ENCODE measurements at regions not wholly inside any gene's neighbourhood (a gene's known extent, or its start where the extent isn't known, plus 50 kb on each side); places are given as distances from the start of the nearest gene placed in this dataset.

- TF ChIP-seq, protein P1, sequence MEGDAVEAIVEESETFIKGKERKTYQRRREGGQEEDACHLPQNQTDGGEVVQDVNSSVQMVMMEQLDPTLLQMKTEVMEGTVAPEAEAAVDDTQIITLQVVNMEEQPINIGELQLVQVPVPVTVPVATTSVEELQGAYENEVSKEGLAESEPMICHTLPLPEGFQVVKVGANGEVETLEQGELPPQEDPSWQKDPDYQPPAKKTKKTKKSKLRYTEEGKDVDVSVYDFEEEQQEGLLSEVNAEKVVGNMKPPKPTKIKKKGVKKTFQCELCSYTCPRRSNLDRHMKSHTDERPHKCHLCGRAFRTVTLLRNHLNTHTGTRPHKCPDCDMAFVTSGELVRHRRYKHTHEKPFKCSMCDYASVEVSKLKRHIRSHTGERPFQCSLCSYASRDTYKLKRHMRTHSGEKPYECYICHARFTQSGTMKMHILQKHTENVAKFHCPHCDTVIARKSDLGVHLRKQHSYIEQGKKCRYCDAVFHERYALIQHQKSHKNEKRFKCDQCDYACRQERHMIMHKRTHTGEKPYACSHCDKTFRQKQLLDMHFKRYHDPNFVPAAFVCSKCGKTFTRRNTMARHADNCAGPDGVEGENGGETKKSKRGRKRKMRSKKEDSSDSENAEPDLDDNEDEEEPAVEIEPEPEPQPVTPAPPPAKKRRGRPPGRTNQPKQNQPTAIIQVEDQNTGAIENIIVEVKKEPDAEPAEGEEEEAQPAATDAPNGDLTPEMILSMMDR (IDR thresholded peaks at IDR 0.05 in 2 of 3, conservative IDR thresholded peaks at IDR 0.05 in 1 of 3; ENCODE audit: insufficient read depth in 2 of 3, low read depth in 1 of 3, low read length in 3 of 3), result no peak
- no peak for TF ChIP-seq SREBF2 (CRISPR knock-in tag; IDR thresholded peaks at IDR 0.05)
- no peak for TF ChIP-seq CBFA2T2 (conservative IDR thresholded peaks at IDR 0.05)
- no peak for TF ChIP-seq CBX8 (IDR thresholded peaks at IDR 0.05; ENCODE audit: borderline replicate concordance, extremely low read depth, low read depth, low read length, poor library complexity, severe bottlenecking)
- TF ChIP-seq HNRNPUL1 (IDR thresholded peaks at IDR 0.05; ENCODE audit: low read length), result no peak
- TF ChIP-seq, protein P2, sequence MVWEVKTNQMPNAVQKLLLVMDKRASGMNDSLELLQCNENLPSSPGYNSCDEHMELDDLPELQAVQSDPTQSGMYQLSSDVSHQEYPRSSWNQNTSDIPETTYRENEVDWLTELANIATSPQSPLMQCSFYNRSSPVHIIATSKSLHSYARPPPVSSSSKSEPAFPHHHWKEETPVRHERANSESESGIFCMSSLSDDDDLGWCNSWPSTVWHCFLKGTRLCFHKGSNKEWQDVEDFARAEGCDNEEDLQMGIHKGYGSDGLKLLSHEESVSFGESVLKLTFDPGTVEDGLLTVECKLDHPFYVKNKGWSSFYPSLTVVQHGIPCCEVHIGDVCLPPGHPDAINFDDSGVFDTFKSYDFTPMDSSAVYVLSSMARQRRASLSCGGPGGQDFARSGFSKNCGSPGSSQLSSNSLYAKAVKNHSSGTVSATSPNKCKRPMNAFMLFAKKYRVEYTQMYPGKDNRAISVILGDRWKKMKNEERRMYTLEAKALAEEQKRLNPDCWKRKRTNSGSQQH (CRISPR knock-in tag; IDR thresholded peaks at IDR 0.05), result no peak
- no peak for TF ChIP-seq ZNF217 (CRISPR knock-in tag; IDR thresholded peaks at IDR 0.05)
- TF ChIP-seq POLR2A (conservative IDR thresholded peaks at IDR 0.05), result no peak
- TF ChIP-seq TCF7L2 (IDR thresholded peaks at IDR 0.05; ENCODE audit: low read depth, low read length), result no peak
- no peak for TF ChIP-seq SRF (CRISPR knock-in tag; IDR thresholded peaks at IDR 0.05)
- TF ChIP-seq USF2 (CRISPR knock-in tag; IDR thresholded peaks at IDR 0.05), result no peak
- no peak for TF ChIP-seq EZH2 (IDR thresholded peaks at IDR 0.05; ENCODE audit: borderline replicate concordance, low read depth, low read length)
Measured at GRCh38 chr6:66326228-66326627, 619.2 kb upstream of the EYS start.

All from K562 (cell line).